Vagina (tissue), 2 donors: ENCODE measurements at regions not wholly inside any gene's neighbourhood (a gene's known extent, or its start where the extent isn't known, plus 50 kb on each side); places are given as distances from the start of the nearest gene placed in this dataset.

ENCODE experiments used
- POLR2A ChIP-seq, 2 donors: fragments of 450-650 bp; IDR thresholded peaks; one replicate each; pipeline ENCODE4 v1.6.1; 2017; ENCODE audit warnings: antibody characterized with exemption in 2 of 2, mild to moderate bottlenecking in 2 of 2, moderate library complexity in 2 of 2
- TF ChIP-seq, protein P1 (sequence below), 3 experiments: fragments of 450-650 bp in 2 of 3; fragments of 200-600 bp in 1 of 3; sonication (generic) in 1 of 3; IDR thresholded peaks; one replicate each; pipeline ENCODE4 v1.5.1; 2017 to 2019; ENCODE audit warnings: antibody characterized with exemption in 3 of 3, mild to moderate bottlenecking in 2 of 3, moderate library complexity in 2 of 3

DNA sequence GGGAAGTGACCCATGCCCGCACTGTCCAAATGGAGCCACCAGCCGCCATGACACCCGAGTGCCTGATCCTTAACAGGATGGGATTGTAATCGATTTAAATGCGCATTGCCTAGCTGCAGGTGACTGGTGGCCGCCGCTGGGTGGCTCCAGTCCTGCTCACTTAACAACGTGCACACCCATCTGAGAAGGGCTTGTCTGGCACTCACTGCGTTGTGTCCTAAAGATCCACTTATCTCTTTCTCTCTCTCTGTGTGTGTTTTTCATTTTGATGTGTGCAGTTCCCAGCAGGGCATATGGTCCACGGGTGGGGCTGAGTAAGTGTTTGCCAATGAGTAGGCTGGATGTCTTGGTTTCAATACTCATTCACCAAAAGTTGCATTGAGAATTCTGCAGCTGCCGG, 80.6 kb downstream of the IRF8 start:
- TF ChIP-seq, protein P1, sequence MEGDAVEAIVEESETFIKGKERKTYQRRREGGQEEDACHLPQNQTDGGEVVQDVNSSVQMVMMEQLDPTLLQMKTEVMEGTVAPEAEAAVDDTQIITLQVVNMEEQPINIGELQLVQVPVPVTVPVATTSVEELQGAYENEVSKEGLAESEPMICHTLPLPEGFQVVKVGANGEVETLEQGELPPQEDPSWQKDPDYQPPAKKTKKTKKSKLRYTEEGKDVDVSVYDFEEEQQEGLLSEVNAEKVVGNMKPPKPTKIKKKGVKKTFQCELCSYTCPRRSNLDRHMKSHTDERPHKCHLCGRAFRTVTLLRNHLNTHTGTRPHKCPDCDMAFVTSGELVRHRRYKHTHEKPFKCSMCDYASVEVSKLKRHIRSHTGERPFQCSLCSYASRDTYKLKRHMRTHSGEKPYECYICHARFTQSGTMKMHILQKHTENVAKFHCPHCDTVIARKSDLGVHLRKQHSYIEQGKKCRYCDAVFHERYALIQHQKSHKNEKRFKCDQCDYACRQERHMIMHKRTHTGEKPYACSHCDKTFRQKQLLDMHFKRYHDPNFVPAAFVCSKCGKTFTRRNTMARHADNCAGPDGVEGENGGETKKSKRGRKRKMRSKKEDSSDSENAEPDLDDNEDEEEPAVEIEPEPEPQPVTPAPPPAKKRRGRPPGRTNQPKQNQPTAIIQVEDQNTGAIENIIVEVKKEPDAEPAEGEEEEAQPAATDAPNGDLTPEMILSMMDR (IDR thresholded peaks at IDR 0.05): no peak
- no peak for TF ChIP-seq POLR2A (IDR thresholded peaks at IDR 0.05)
